HG03135 (cell line): ENCODE measurements at regions not wholly inside any gene's neighbourhood (a gene's known extent, or its start where the extent isn't known, plus 50 kb on each side); places are given as distances from the start of the nearest gene placed in this dataset.

Experiments
- ATAC-seq: cut with Tn5 transposase; IDR thresholded peaks from one replicate; pipeline ENCODE4 v1.9.1; 2021; ENCODE audit warnings: mild to moderate bottlenecking, moderate library complexity; ENCODE audit not compliant: unreplicated experiment

GRCh38 chr11:91823252-91823830 lies 401.3 kb upstream of the FAT3 start:
- no peak for ATAC-seq

DNA sequence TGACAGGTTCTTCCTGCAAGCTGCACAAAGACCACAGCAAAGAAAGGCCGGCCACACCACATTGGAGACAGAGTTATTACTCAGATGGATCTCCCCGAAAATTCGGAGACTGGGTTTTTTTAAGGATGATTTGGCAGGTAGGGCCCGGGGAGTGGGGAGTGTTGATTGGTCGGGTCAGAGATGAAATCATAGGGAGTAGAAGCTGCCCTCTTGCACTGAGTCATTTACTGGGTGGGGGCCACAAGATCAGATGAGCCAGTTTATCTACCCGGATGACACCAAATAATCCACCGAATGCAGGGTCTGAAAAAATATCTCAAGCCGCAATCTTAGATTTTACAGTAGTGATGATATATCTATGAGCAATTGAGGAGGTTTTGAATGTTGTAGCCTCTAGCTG lies 401.8 kb upstream of the FAT3 start:
- ATAC-seq, result no peak

GRCh38 chr11:91820709-91821108 lies 403.9 kb upstream of the FAT3 start:
- ATAC-seq, result no peak

DNA sequence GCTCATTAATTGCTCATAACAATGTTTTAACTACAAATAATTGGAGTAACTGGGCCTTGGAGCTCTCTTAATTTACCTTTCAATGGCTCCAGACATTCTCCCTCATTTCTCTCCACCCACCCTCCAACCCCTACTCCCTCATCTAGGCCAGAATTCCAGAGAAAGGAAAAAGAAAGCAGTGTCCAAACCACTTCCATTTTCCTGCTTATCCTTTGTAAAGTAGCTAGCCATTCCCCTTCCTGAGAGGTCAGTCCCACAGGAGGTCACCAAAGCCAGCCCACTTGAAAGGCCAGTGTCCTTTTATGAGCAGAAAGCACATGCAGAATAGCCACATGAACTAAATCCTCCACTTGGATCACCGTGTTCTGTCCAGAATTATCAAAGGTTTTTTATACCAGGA lies 404.8 kb upstream of the FAT3 start:
- ATAC-seq, result no peak

- no peak for ATAC-seq
These were observed 405.4 kb upstream of the FAT3 start for GRCh38 chr11:91819195-91819594.

DNA sequence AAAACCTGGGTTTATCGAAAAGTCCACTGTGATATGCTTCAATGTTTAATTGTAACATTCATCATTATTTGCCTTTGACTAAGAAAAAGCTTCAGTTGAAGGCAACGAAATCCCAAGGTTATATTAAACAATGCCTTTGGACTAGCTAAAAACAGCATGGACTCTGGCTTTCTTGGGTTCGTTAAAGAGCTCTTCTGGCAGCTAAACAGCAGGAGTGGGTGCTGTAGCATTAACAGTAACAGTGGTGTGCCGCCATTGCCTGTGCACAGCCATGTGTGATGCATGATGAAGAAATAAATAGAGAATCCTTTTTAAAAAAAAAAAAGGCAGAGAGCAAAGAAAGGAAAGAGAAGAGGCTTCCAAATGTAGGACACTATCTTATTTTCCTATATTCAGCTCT lies 406.6 kb upstream of the FAT3 start:
- no peak for ATAC-seq

- no peak for ATAC-seq
These were observed 411.4 kb upstream of the FAT3 start for GRCh38 chr11:91813263-91813662.

GRCh38 chr11:91810871-91811270 lies 413.7 kb upstream of the FAT3 start:
- no peak for ATAC-seq

DNA sequence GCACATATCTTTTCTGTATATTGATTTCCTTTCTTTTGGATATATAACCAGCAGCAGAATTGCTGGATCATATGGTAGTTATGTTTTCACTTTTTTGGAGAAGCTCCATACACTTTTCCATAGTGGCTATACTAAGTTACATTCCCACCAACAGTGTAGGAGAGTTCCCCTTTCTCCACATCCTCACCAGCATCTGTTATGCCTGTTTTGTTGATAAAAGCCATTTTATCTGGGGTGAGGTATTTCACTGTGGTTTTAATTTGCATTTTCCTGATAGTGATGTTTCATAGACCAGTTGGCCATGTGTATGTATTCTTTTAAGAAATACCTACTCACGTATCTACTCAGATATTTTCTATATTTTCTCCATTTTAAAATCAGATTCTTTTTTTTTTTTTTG lies 419.3 kb upstream of the FAT3 start:
- no peak for ATAC-seq

- ATAC-seq, result no peak
These were observed 420.6 kb upstream of the FAT3 start for GRCh38 chr11:91804042-91804441.

DNA sequence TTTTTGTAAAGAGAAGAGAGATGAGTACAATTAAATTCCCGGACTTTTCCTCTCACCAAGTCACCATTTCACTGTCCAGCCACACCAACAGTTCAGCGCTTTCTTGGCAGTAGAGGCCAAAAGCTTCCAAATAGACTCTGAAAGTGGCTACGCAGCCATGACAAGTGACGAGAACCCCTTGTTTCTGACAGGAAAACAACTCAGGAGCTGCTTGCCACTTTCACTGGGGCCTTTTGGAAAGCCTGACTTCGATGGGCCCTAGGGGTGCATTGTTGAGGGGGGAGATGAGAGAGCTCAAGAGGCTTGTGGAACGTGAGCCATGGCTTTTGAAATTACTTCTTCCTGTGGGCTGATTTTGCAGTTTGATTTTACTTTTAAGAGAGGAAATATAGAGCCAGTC lies 422.1 kb upstream of the FAT3 start:
- no peak for ATAC-seq

DNA sequence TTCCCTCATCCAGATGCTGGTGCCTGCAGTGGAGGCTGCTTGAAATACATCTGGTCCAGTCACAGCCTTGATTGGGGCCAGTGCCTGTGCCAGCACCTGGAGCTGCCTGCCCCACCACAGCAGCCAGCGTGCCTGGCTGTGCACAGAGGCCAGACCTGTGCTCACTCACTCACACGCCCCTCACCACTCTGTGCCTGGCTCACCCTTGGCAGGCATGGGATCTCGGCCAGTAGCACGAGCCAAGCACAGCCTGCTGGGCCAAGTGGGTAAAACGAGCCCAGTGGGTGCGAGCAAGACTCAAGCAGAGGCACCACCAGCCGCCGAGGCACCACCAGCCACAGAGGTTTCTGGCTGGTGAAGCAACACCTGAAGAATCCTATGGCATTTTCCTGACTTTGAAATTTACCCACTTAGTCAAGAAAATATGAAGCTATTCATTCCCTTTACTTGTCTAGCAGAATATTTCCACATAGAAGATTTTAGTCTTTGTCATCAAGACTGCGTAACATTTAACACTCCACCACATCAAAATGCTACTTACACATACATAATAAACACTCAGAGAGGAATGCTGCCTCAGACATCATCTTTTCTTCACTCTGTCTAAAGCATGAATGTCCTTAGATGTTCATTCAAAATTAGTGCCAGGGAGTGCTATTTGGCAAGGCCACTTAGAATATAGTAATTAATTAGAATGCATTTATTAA lies 424.3 kb upstream of the FAT3 start:
- no peak for ATAC-seq

GRCh38 chr11:91798240-91798639 lies 426.4 kb upstream of the FAT3 start:
- ATAC-seq, result no peak

GRCh38 chr11:91796999-91797398 lies 427.6 kb upstream of the FAT3 start:
- ATAC-seq, result no peak

GRCh38 chr11:91795139-91795887 lies 429.3 kb upstream of the FAT3 start:
- ATAC-seq, result no peak

- ATAC-seq, result no peak
These were observed 430.5 kb upstream of the FAT3 start for GRCh38 chr11:91794146-91794545.

DNA sequence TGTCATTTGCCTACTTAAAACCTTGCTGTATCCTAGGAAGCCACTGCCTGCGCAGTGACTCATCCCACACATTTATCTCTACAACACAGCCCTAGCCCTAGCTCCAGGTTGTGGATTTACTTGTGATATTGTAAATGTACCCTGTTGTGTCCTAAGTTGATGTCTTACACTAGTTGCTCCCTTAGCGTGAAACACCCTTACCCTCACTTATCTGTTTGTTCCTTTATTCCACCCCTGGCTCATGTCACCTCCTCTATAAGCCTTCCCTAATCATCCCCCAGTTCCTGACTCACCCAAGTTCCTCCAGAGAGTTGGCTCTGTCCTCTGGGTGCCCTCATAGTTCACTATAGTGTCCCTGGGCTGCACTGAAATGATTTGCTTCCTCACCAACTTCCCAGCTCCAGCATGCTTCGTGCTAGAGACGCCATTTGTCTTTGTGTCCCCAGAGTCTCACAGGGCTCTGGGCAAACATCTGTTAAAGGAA lies 431.8 kb upstream of the FAT3 start:
- no peak for ATAC-seq

DNA sequence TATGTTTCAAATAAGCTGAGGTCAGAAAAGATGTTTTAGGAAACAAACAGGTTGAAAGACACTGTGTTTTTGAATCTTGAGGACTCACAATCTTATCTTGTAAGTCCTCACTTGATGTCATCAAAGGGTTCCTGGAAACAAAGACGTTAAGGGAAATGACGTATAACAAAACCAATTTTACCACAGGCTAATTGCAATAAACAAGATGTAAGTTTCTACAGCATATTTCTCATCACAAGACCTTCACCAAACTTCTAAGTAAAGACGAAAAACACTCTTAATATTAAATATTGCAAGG lies 433.5 kb upstream of the FAT3 start:
- ATAC-seq, result no peak

- no peak for ATAC-seq
These were observed 434.1 kb upstream of the FAT3 start for GRCh38 chr11:91790346-91791170.

DNA sequence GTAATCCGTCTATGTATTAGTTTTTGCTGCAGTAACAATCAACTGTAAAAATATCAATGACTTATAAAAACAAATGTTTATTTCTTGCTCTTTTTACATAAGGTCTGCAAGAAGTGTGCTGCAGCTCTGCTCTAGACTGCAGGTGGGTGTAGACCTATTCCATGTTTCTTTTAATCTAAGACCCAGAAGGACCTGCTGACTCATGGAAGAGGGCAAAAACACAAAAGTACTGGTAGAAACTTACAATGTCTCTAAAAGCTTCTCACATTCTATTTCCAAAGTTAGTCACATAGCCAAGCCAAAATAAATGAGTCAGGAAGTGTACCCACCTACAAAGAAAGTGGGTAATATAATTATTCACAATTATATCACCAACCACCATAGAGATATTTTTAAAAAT lies 435.9 kb upstream of the FAT3 start:
- ATAC-seq, result no peak

DNA sequence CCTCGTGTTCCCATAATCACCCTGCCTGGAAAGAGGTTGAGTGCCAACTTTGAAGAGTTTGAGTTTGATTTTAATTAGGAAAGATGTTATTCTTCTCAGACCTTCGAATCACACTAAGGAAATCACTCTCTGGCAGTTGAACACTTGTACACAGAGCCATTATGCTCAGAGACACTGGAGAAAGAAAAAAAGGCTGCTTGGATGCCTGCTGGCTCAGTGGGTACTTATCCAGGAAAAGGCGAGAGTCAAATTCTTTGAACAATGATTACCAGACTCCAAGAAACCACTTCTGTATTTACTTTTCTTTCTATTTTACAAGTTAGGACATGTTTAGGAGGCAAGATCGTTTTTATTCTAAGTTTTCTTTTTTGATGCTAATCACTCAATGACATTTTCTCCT lies 438.5 kb upstream of the FAT3 start:
- no peak for ATAC-seq
